HG03575 (cell line): ENCODE measurements at regions not wholly inside any gene's neighbourhood (a gene's known extent, or its start where the extent isn't known, plus 50 kb on each side); places are given as distances from the start of the nearest gene placed in this dataset.
"Not testable (repeated sequence)": the region's sequence is repeated elsewhere in the genome, so short reads cannot be mapped to it uniquely, and the experiment has no call there.

Experiments used
- ATAC-seq: cut with Tn5 transposase; IDR thresholded peaks from one replicate; pipeline ENCODE4 v1.9.1; 2021; ENCODE audit not compliant: unreplicated experiment, insufficient number of reproducible peaks, low FRiP score; ENCODE audit errors: extremely low read depth

DNA sequence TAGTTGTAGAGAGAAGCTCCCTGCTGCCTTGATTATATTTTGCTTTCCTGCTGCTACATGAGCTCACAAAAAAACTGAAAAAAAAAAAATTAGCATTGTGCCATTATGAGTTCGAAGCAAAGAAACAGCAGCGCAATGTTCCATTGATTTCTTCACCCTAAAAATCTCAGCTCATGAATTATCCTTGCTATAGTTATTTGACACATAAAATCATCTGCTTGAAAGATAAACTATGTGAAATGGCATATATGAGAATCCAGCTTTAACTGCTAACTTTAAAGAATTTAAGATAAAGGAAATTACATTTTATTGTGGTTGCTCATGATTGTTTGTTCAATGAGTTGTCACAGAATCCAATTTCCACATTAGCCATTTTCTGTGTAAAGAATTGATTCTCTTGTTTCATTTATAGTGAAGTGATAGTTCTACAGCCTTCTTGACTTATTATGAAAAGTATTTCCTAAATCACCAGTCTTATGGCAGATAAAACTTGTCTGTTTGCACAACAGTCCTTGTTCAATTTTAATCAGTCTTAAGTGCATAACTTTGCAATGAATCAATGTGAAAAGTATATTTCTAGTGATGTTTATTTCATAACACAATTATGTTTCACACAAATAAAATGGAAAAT is 1275.0 kb upstream of the CDH9 start:
- no peak for ATAC-seq

DNA sequence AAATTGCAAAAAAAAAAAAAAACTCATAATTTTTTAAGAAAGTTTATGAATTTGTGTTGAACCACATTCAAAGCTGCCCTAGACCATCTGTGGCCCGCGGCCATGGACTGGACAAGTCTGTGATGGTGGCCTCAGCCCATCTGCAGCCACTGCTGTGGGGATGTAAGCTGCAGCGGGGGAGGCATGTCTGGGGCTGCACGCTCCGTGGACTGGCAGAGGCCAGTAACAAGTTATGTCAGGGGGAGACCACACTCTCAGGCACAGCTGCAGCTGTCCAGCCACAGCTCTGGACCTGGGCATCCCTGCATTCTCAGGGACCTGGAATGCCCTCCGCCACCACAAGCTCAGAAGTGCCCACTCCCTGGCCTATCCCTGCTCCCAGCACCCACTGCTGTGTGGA is 1272.3 kb upstream of the CDH9 start:
- no peak for ATAC-seq

DNA sequence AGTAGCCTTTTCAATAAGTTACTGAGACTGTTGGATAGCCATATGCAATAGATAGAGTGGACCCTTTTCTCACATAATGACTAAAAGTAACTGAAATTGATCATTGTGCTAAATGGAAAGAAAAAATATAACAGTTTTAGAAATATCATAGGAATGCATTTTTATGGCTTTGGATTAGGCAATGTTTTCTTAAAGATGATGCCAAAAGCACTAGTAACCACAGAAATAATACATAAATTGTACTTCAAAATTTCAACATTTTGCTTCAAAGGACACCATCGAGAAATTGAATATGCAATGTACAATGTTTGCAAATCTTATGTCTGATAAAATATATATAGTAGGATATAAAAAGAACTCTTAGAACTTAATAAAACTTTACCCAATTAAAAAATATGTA is 1267.5 kb upstream of the CDH9 start:
- no peak for ATAC-seq

DNA sequence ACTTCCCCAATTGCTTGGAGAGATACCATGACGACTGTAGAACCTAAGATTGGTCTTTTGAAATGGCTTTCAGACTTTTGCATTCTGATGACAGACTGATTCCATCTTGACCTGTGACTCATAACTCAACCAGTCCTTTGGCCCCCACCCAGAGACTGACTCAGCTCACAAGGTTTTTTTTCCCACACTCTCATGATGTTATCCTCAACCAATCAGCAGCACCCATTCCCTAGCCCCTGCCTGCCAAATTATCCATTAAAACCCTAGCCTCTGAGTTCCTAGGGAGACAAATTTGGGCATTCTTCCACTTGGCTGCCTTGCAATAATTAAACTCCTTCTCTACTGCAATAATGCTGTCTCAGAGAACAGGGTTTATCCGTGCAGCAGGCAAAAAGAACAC is 1263.3 kb upstream of the CDH9 start:
- no peak for ATAC-seq

DNA sequence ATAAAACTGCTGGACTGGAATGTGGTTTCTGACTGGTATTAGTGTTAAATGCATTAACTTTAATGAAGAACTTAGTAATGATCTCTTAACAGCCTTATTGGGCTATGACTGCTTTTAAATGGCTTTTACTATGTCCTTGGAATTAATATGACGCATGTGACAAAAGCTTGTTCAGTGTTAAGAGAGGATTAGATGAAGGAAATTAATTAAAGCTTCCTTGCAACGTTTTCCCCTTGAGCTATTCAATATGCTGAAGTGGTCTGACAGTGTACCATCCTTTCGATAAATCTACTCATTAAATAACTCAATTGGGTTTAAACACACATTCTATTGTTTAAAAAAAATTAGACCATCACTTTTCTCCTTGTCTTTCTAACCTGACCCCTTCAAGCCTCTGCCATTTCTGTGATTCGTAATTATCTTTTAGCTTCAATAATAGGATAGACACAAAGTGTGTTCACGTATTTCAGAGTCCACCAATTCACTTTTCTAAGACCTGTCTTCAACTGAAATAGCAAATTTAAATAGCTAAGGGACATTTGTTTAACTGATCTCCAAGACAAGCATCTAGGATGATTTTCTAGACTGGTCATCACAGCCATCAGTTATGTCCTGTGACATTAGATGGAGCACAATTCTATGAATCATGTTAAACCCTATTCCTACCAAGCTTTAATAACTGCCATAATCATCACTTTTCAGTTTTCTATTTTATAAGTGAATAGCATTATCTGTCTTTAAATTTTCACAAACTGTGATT is 1258.0 kb upstream of the CDH9 start:
- no peak for ATAC-seq

DNA sequence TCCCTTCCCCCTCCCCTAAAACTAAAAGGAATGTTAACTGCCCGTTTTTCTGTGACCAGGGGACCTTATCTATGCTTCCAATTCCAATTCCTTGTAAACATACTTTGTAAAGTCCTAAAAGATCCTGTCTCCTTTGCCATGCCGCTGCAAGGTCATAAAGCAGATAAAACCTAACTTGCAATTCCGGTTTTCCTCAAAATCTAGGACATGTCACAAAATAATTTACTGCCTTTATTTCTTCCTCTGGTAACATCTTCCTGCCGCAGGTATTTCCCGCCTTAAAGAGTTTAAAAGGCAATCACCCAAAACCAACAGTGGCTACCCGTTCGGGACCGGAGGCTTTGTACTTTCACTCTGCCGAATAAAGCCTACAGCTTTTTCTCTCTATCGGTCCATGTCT is 1248.6 kb upstream of the CDH9 start:
- not testable (repeated sequence) for ATAC-seq

DNA sequence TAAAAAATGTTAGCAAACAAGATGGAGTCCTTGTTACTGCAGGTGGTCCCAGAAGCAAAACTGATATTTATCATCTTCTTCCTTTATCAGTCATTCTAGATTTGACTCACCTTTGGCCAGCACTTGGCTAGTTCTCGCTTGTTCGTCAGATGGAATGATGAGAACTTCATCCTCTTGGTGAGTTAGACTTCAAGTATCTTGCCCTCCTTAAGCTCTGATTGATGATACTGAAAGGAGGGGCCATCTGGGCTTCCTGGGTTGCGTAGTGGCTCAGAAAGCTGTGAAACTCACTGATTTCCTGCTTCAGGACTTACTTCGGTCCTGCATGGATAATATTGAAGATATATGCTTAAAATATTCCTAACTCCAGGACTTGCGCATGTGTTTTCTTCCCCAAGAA is 1248.2 kb upstream of the CDH9 start:
- ATAC-seq: no peak

DNA sequence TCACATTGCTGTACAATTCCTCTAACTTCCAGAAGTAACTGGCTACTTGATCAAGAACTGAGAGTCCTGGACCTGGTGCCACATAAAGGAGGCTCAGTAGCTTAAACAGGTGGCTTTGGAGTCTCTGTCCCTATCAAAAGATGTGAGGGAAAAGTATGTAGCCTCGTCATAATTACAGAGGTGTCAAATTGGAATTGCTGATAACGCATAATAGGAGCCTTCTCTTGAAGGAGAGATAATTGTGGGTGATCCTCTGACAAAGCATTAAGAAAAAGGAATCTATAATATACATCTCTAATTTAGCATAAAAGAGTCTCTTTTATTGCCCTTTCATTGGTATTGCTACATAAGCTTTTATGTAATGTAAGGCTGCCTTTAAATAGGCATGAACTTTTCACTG is 1246.4 kb upstream of the CDH9 start:
- ATAC-seq: no peak

DNA sequence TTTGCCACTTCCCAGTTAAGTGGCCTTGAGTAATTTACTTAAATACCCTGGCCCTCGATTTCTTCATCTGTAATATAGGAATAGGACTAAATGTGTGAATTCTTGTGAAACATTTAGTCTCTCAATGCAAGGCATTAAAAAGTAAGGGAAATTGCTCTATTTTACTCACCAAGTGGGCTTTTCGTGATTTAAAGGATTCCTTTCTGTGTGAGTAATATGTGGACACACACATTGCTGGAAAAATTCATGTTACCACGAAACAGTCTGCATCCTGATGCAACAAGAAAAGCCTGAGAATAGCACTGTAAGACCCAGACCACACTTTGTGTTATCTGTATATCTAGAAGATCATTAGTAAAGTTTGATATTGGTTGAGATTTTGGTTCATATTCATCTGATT is 1243.0 kb upstream of the CDH9 start:
- ATAC-seq: no peak

DNA sequence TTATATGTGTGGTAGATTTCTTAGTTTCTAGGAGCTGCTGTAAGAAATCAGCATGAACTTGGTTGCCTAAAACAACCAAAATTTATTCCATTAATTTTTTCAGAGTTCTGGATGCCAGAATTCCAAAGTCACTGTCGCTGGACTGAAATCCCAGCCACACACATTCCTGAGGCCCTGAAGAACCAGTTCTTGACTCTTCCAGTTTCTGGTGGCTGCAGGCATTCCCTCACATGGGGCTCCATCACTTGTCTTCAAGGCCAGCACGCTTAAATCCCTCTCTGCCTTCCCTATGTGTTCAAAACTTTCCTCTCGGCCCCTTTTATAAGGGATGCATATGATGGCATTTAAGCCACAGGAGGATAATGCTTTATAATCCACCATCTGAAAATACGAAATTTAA is 1237.5 kb upstream of the CDH9 start:
- no peak for ATAC-seq

DNA sequence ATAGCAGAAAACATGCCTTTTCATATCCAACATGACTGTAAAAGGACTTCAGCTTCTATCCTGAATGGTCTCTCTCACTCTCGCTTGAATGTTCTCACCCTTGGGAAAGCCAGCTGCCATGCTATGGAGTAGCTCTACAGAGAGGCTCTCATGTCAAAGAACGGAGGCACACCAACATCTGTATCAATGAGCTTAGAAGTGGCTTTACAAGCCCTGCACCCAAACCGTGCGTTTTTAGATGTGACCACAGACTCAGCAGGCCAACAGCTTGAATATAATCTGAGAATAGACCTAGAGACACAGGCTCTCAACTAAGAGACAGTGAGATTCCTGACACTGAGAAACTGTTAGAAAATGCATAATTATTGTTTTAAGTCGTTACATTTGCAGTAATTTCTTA is 1231.6 kb upstream of the CDH9 start:
- no peak for ATAC-seq

DNA sequence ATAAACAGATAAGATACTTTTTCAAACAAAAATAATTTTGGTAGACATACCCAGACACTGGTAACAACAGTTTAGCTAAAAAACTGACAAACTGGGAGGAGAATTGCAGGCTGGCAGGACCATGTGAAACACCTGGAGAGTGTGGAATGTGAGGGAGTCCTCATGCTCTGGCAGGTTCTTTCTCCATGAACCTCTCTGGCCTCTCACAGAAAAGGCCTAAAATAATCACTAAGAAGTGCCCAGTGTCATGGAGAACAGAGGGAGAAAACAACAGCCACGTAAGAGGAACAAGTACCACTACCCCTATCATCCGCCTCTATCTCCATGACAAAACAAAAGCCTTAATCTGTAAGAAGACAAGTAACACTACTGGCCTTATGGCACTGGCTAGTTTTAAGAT is 1227.5 kb upstream of the CDH9 start:
- ATAC-seq: no peak

DNA sequence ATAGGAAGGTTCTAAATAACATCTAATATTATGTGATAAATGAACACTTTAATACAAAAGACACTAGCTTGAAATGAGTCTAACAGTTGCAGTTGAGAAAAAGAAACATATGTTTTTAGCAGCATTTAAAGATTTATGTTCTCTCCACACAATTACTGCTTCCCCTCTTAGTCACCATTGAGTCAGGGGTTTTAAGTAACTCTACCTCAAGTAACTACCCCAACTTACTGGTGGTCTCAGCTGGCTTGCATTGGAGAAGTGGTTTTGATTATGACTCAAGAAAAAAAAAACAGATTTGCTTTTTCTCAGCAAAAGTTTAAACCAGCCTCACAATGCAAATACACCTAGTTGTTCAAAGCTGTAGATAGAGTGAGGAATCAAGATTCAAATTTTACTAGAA is 1216.5 kb upstream of the CDH9 start:
- no peak for ATAC-seq

DNA sequence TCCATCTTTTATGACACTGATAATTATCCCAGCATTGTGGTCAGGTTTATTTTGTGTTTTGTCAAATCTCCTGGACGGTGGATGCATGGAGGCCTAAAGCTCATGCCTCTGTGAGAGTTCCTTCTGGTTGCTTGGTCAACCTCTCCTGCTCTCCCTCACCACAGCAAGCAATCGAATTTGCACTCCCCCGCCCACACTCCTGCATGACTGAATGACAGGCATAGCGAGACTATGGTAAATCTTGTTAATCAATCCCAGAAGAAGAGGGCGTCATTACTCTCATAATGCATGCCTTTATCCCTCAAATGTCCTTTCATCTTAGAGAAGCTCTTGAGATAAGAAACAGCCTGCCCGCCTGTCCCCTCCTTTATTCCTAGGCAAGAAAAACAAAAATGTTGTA is 1215.0 kb upstream of the CDH9 start:
- ATAC-seq: no peak

DNA sequence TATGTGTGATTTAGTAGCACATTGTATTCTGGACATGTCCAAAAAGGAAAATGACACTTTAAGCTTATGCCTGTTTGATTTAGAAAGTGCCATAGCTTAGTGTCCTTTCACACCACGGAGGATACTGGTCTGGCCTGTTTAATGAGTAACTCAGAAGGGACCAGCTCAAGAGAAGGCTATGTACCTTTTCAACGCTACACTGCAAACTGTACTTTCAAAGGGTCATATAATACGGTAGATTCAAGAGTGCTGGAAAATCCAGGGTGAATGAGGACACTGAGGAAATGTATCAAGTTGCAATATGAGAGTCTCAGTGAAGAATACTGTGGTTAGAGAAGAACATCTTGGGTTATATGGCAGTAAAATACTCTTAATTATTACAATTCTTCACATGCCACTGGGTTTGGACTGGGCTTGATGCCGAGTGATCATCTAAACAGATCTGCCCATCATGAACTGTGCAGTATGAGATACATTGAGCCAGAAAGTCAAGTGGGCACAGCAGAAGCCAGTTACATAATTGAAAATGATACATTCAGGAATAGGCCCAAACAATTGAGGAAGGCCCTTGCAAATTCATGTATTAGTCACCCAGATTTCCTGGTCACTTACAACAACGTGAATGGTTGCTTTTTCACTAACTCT is 1211.5 kb upstream of the CDH9 start:
- no peak for ATAC-seq

DNA sequence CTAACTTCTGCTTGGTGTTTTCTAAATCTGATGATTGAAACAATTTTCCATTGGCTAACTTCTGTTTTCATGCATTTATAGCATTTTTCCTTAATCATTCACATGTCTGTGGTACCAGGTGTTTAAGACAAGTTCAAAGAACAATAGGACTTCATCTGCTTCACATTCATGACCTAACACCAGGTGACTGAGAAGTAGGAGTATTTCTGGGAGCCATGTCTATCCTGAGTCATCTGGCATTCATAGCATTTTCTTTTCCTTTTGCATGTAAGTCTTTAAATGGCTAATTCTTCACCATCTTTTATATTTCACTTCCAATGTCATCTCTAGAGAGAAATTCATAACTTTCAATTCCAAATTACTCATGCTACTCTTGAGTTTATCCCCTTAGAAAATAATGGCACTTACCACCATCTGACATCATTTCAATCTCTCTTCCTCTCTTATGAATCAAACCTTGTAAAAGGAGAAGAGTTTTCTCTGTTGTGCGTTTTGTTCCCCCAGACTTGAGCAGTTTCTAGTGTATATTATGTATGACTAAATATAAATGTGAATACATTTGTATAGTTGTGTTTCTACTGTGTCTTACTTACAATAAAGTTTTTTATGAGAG is 1196.1 kb upstream of the CDH9 start:
- ATAC-seq: no peak

DNA sequence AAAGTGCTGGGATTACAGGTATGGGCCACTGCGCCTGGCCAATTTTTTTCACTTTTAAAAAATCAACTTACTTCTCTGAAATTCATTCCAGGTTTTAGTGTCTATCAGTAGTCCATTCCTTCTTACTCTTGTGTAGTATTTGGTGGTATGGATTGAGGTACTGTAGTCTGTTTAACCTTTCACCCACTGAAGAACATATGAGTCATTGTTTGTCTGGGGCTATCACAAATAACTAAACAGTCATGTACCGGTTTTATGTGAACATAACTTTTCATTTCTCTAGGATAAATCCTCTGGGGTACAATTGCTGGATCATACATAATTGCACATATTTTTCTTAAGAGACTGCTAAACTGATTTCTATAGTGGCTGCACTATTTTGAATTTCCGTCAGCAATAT is 1188.0 kb upstream of the CDH9 start:
- ATAC-seq: no peak

DNA sequence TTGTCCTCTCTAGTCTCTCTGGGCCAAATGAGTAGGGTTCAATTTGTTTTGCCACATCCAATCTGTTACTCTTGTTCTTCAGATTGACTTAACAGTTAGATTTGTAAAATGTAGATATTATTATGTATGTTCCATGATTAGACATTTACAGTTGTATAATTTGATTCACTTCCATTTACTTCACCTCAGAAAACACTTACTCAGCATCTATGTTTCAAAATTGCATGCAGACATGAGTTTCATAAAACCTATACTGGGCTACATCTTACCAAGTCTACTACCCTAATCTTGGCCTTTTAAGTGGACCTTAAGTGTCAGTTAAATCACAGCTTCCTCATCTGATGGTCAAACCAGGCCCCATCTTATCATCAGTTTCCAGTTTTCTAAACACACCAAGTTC is 1181.2 kb upstream of the CDH9 start:
- ATAC-seq: no peak

DNA sequence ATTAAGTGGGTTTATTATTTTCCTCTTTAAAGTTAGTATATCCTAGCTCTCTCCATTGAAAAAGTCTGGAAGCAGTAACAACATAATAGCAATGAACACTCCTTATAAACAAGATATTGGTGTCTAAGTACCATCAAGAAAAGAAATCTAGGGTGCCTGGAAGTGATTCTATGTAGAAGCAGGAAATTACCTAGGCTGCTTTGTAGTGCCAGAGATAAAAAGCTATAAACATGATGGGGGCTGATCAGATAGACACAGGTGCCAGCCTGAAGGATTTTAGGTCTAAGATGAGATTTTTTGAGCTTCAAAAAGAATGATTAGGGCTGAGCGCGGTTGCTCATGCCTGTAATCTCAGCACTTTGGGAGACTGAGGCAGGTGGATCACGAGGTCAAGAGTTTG is 1179.3 kb upstream of the CDH9 start:
- ATAC-seq: no peak

DNA sequence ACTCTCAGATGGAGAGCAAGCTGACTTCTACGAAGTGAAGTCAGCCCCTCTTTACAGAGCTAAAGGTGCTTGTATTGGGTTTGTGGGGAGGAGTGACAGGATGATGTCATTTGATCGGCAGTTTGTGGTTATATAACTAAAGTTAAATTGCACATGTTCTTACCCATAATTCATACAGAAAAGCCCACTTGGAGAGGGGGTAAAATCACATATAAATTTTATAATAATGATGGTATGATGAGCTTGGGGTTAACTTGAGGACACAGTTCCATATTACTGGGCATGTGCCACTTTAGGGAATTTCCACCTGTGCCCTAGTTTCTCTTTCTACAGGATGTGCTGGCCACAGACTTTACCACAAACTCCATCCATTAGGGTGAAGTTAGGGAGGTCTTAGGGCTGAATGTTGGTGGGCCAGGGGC is 1178.6 kb upstream of the CDH9 start:
- no peak for ATAC-seq
